ENCODE measurements at regions not wholly inside any gene's neighbourhood (a gene's known extent, or its start where the extent isn't known, plus 50 kb on each side); places are given as distances from the start of the nearest gene placed in this dataset.

DNA sequence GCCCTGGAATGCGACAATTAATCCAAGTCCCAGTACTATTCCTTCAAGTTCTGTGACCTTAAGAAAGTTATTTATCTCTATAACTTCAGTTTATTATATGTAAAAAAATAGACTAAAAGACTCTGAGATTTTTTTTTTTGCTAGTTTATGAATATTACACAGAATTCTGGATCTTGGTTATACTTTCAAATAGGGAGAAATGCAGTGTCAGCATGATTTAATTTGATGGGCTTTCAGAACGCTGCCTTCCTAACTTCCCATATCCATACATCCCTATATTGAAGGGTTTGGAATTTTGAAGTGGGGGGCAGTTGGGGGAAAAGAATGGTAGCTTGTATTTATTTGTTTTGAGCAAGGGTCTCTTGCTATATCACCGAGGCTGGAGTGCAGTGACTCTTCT, 98.4 kb upstream of the MEGF10 start:
- TF ChIP-seq, protein P1, sequence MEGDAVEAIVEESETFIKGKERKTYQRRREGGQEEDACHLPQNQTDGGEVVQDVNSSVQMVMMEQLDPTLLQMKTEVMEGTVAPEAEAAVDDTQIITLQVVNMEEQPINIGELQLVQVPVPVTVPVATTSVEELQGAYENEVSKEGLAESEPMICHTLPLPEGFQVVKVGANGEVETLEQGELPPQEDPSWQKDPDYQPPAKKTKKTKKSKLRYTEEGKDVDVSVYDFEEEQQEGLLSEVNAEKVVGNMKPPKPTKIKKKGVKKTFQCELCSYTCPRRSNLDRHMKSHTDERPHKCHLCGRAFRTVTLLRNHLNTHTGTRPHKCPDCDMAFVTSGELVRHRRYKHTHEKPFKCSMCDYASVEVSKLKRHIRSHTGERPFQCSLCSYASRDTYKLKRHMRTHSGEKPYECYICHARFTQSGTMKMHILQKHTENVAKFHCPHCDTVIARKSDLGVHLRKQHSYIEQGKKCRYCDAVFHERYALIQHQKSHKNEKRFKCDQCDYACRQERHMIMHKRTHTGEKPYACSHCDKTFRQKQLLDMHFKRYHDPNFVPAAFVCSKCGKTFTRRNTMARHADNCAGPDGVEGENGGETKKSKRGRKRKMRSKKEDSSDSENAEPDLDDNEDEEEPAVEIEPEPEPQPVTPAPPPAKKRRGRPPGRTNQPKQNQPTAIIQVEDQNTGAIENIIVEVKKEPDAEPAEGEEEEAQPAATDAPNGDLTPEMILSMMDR (IDR thresholded peaks at IDR 0.05): no peak
- TF ChIP-seq POLR2A (IDR thresholded peaks at IDR 0.05): no peak

All from Peyer's patch (tissue), 4 donors.